Naive B cell (primary cell): ENCODE measurements at regions not wholly inside any gene's neighbourhood (a gene's known extent, or its start where the extent isn't known, plus 50 kb on each side); places are given as distances from the start of the nearest gene placed in this dataset.

Source experiments
- ATAC-seq, 2 donors: fragments of 150-1000 bp; cut with Tn5 transposase; 2 replicates each; pipeline ENCODE4 v1.10.0; 2021; ENCODE audit warnings: low read depth in 2 of 2, mild to moderate bottlenecking in 2 of 2, moderate library complexity in 2 of 2
- DNase-seq: peaks from one replicate; pipeline ENCODE4 v3.0.0; 2022
- H3K27ac Mint-ChIP-seq, 6 donors: one replicate each; pipeline ENCODE4 v1.8.0; 2020 to 2022; ENCODE audit warnings: mild to moderate bottlenecking in 6 of 6, mixed read lengths in 6 of 6, moderate library complexity in 5 of 6, inconsistent platforms in 2 of 6
- H3K27me3 Mint-ChIP-seq, 3 donors: one replicate each; pipeline ENCODE4 v1.8.0; 2021 to 2022; ENCODE audit warnings: mixed read lengths in 3 of 3, mild to moderate bottlenecking in 1 of 3
- H3K36me3 Mint-ChIP-seq, 2 donors: one replicate each; pipeline ENCODE4 v1.8.0; 2020 to 2022; ENCODE audit warnings: mixed read lengths in 2 of 2, inconsistent platforms in 1 of 2, mild to moderate bottlenecking in 1 of 2
- H3K4me1 Mint-ChIP-seq, 3 donors: one replicate each; pipeline ENCODE4 v1.8.0; 2020 to 2022; ENCODE audit warnings: mixed read lengths in 3 of 3, inconsistent platforms in 1 of 3, mild to moderate bottlenecking in 1 of 3, moderate library complexity in 1 of 3
- H3K4me3 Mint-ChIP-seq, 8 donors: one replicate each; pipeline ENCODE4 v1.8.0; 2020 to 2022; ENCODE audit warnings: mild to moderate bottlenecking in 8 of 8, mixed read lengths in 8 of 8, moderate library complexity in 8 of 8, inconsistent platforms in 2 of 8
- H3K9me3 Mint-ChIP-seq, 7 donors: one replicate each; pipeline ENCODE4 v1.8.0; 2020 to 2022; ENCODE audit warnings: mixed read lengths in 7 of 7, mild to moderate bottlenecking in 5 of 7, inconsistent platforms in 2 of 7, moderate library complexity in 1 of 7

- DNase-seq: no peak
- Mint-ChIP-seq H3K4me3 (no peak overlapping the region), H3K9me3 (peaks cover 0 to 12% (median 6%) of the 10 kb centered on the region in 7 donors), H3K36me3 (no peaks in the 10 kb centered on the region), H3K27me3 (no peaks in the 10 kb centered on the region), H3K27ac (no peak overlapping the region), H3K4me1 (no peaks in the 10 kb centered on the region)
- ATAC-seq: no peak
Observed at GRCh38 chr20:10927936-10928840, 254.4 kb upstream of the JAG1 start.

GRCh38 chr20:10928841-10929421 lies 255.1 kb upstream of the JAG1 start:
- Mint-ChIP-seq H3K27me3 (no peaks in the 10 kb centered on the region), H3K36me3 (no peaks in the 10 kb centered on the region), H3K4me1 (no peaks in the 10 kb centered on the region), H3K27ac (no peak overlapping the region), H3K9me3 (peaks cover 0 to 12% (median 6%) of the 10 kb centered on the region in 7 donors), H3K4me3 (no peak overlapping the region)
- ATAC-seq (no peak), DNase-seq (no peak)

- Mint-ChIP-seq H3K9me3 (peaks cover 0 to 17% (median 7%) of the 10 kb centered on the region in 7 donors), H3K27ac (no peak overlapping the region), H3K4me3 (no peak overlapping the region), H3K27me3 (no peaks in the 10 kb centered on the region), H3K36me3 (no peaks in the 10 kb centered on the region), H3K4me1 (no peaks in the 10 kb centered on the region)
- ATAC-seq (no peak), DNase-seq (no peak)
Observed at GRCh38 chr20:10935658-10936402, 262.0 kb upstream of the JAG1 start.

GRCh38 chr20:10936786-10937185 lies 263.0 kb upstream of the JAG1 start:
- no peak for ATAC-seq
- no peak overlapping the region for H3K4me3 Mint-ChIP-seq

GRCh38 chr20:10939331-10939941 lies 265.6 kb upstream of the JAG1 start:
- H3K36me3 Mint-ChIP-seq: no peaks in the 10 kb centered on the region
- no peak overlapping the region for H3K4me3 Mint-ChIP-seq
- ATAC-seq (no peak), DNase-seq (no peak)
- H3K27me3 Mint-ChIP-seq: no peaks in the 10 kb centered on the region
- H3K9me3 Mint-ChIP-seq: peaks cover 0 to 21% (median 9%) of the 10 kb centered on the region in 7 donors
- no peak overlapping the region for H3K27ac Mint-ChIP-seq
- H3K4me1 Mint-ChIP-seq: no peaks in the 10 kb centered on the region

More at GRCh38 chr20:10936786-10937185, 263.0 kb upstream of the JAG1 start:
- H3K9me3 Mint-ChIP-seq: peaks cover 0 to 19% (median 10%) of the 10 kb centered on the region in 7 donors
- no peaks in the 10 kb centered on the region for H3K4me1 Mint-ChIP-seq
- H3K27ac Mint-ChIP-seq: no peak overlapping the region
- DNase-seq: no peak
- no peaks in the 10 kb centered on the region for H3K27me3 Mint-ChIP-seq
- H3K36me3 Mint-ChIP-seq: no peaks in the 10 kb centered on the region

- DNase-seq (no peak), ATAC-seq (no peak)
- Mint-ChIP-seq H3K36me3 (no peaks in the 10 kb centered on the region), H3K4me1 (no peaks in the 10 kb centered on the region), H3K9me3 (peaks cover 0 to 17% (median 6%) of the 10 kb centered on the region in 7 donors), H3K4me3 (no peak overlapping the region), H3K27me3 (no peaks in the 10 kb centered on the region), H3K27ac (no peak overlapping the region)
Observed at GRCh38 chr20:10940941-10941340, 267.1 kb upstream of the JAG1 start.

- DNase-seq: no peak
- Mint-ChIP-seq H3K27me3 (no peaks in the 10 kb centered on the region), H3K4me3 (no peak overlapping the region), H3K9me3 (peaks cover 0 to 15% (median 6%) of the 10 kb centered on the region in 7 donors), H3K36me3 (no peaks in the 10 kb centered on the region), H3K4me1 (no peaks in the 10 kb centered on the region), H3K27ac (no peak overlapping the region)
- ATAC-seq: no peak
Observed at GRCh38 chr20:10943686-10944265, 270.0 kb upstream of the JAG1 start.

GRCh38 chr20:10946124-10946880 lies 272.5 kb upstream of the JAG1 start:
- H3K9me3 Mint-ChIP-seq: peaks cover 0 to 15% (median 4%) of the 10 kb centered on the region in 7 donors
- H3K4me1 Mint-ChIP-seq: no peaks in the 10 kb centered on the region
- DNase-seq (no peak), ATAC-seq (no peak)
- no peak overlapping the region for H3K27ac Mint-ChIP-seq
- H3K36me3 Mint-ChIP-seq: no peaks in the 10 kb centered on the region
- H3K27me3 Mint-ChIP-seq: no peaks in the 10 kb centered on the region
- H3K4me3 Mint-ChIP-seq: peak overlapping the region in 1 of 8 donors; percentile 10

- H3K27me3 Mint-ChIP-seq: no peaks in the 10 kb centered on the region
- H3K4me1 Mint-ChIP-seq: no peaks in the 10 kb centered on the region
- no peak overlapping the region for H3K27ac Mint-ChIP-seq
- DNase-seq (no peak), ATAC-seq (no peak)
- H3K4me3 Mint-ChIP-seq: no peak overlapping the region
- peaks cover 0 to 8% (median 1%) of the 10 kb centered on the region in 7 donors for H3K9me3 Mint-ChIP-seq
- H3K36me3 Mint-ChIP-seq: no peaks in the 10 kb centered on the region
Observed at GRCh38 chr20:10947726-10948125, 273.9 kb upstream of the JAG1 start.

- Mint-ChIP-seq H3K36me3 (no peaks in the 10 kb centered on the region), H3K4me1 (no peaks in the 10 kb centered on the region), H3K27ac (no peak overlapping the region), H3K4me3 (no peak overlapping the region), H3K9me3 (peaks cover 0 to 8% (median 1%) of the 10 kb centered on the region in 7 donors), H3K27me3 (no peaks in the 10 kb centered on the region)
- ATAC-seq (no peak), DNase-seq (no peak)
Observed at GRCh38 chr20:10949930-10950783, 276.4 kb upstream of the JAG1 start.

- peaks cover 0 to 8% (median 1%) of the 10 kb centered on the region in 7 donors for H3K9me3 Mint-ChIP-seq
- H3K36me3 Mint-ChIP-seq: no peaks in the 10 kb centered on the region
- H3K4me3 Mint-ChIP-seq: no peak overlapping the region
- no peaks in the 10 kb centered on the region for H3K4me1 Mint-ChIP-seq
- DNase-seq (no peak), ATAC-seq (no peak)
- no peaks in the 10 kb centered on the region for H3K27me3 Mint-ChIP-seq
- no peak overlapping the region for H3K27ac Mint-ChIP-seq
Observed at GRCh38 chr20:10951216-10951615, 277.4 kb upstream of the JAG1 start.

GRCh38 chr20:10951904-10952303 lies 278.1 kb upstream of the JAG1 start:
- H3K27me3 Mint-ChIP-seq: no peaks in the 10 kb centered on the region
- no peak overlapping the region for H3K27ac Mint-ChIP-seq
- no peak for DNase-seq
- H3K9me3 Mint-ChIP-seq: peaks cover 0 to 5% (median 0%) of the 10 kb centered on the region in 7 donors
- H3K4me1 Mint-ChIP-seq: no peaks in the 10 kb centered on the region
- no peaks in the 10 kb centered on the region for H3K36me3 Mint-ChIP-seq
- no peak overlapping the region for H3K4me3 Mint-ChIP-seq
- ATAC-seq: no peak
